GM19467 (cell line): ENCODE measurements at regions not wholly inside any gene's neighbourhood (a gene's known extent, or its start where the extent isn't known, plus 50 kb on each side); places are given as distances from the start of the nearest gene placed in this dataset.
A peak's percentile ranks its signal among the peaks of the same experiment; 100 is the strongest.

Source experiments
- ATAC-seq: cut with Tn5 transposase; IDR thresholded peaks from one replicate; pipeline ENCODE4 v1.9.1; 2021; ENCODE audit warnings: mild to moderate bottlenecking, moderate library complexity; ENCODE audit not compliant: unreplicated experiment

- ATAC-seq: peak; percentile 94
Measured at GRCh38 chr10:77710759-77711682, 73.4 kb upstream of the KCNMA1 start.

- peak; percentile 36 for ATAC-seq
Measured at GRCh38 chr10:77710081-77710551, 72.5 kb upstream of the KCNMA1 start.

GRCh38 chr10:77707570-77707969, 70.0 kb upstream of the KCNMA1 start:
- ATAC-seq: no peak

- ATAC-seq: no peak
Measured at GRCh38 chr10:77702166-77702565, 64.6 kb upstream of the KCNMA1 start.

- no peak for ATAC-seq
Measured at GRCh38 chr10:77700086-77700485, 62.5 kb upstream of the KCNMA1 start.

- no peak for ATAC-seq
Measured at GRCh38 chr10:77699080-77699645, 61.6 kb upstream of the KCNMA1 start.

- ATAC-seq: no peak
Measured at GRCh38 chr10:77698267-77698931, 60.8 kb upstream of the KCNMA1 start.

GRCh38 chr10:77696584-77696983, 59.0 kb upstream of the KCNMA1 start:
- ATAC-seq: no peak

- ATAC-seq: no peak
Measured at GRCh38 chr10:77695186-77695585, 57.6 kb upstream of the KCNMA1 start.

GRCh38 chr10:77692782-77693181, 55.2 kb upstream of the KCNMA1 start:
- no peak for ATAC-seq

GRCh38 chr10:77689339-77689738, 51.7 kb upstream of the KCNMA1 start:
- no peak for ATAC-seq

GRCh38 chr10:77687621-77688020, 50.0 kb upstream of the KCNMA1 start:
- ATAC-seq: no peak
